NCI-H2029 treated with DMSO at 0.1 percent for 48 hours (cell line): ENCODE measurements at regions not wholly inside any gene's neighbourhood (a gene's known extent, or its start where the extent isn't known, plus 50 kb on each side); places are given as distances from the start of the nearest gene placed in this dataset.

Source experiments
- DNase-seq: peaks from one replicate; lab custom pipeline; 2025; lab: John Stamatoyannopoulos, UW

GRCh38 chr3:159170436-159171003, 368.7 kb downstream of the MFSD1 start:
- DNase-seq: no peak

GRCh38 chr3:159171333-159171732, 369.5 kb downstream of the MFSD1 start:
- DNase-seq: no peak

GRCh38 chr3:159172473-159172872, 370.6 kb downstream of the MFSD1 start:
- DNase-seq: no peak

DNA sequence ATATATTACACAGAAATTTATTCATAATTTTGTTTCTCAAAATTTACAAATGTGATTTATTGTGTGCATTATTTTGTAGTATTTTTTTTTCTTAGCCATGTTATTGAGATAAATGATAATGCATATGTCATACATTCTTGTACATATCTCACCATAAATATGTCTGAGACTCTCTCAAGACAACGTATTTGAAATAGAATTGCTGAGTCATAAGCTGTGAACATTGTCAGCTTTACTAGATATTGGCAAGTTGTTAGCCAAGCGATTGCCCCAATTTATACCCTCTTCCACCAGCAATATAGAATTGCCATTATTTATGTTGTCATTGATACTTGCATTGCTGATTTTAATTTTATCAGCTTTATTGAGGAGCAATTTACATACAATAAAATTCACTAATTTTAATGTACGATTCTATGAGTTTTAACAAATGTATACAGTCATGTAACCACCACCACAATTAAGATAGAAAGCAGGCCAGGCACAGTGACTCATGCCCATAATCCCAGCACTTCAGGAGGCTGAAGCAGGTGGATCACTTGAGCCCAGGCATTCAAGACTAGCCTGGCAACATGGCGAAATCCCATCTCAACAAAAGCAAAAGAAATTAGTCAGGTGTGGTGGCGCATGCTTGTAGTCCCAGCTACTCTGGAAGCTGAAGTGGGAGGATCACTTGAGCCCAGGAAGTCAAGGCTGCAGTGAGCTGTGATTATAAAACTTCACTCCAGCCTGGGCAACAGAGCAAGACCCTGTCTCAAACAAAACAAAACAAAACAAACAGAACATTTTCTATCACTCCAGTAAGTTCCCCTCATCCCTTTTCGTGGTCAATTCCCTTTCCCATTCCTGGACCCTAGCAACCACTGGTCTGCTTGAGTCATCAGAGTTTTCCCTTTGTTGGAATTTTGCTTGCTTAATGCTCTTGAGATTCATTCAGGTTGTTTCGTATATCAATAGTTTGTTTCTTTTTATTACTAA, 373.1 kb downstream of the MFSD1 start:
- DNase-seq: no peak

DNA sequence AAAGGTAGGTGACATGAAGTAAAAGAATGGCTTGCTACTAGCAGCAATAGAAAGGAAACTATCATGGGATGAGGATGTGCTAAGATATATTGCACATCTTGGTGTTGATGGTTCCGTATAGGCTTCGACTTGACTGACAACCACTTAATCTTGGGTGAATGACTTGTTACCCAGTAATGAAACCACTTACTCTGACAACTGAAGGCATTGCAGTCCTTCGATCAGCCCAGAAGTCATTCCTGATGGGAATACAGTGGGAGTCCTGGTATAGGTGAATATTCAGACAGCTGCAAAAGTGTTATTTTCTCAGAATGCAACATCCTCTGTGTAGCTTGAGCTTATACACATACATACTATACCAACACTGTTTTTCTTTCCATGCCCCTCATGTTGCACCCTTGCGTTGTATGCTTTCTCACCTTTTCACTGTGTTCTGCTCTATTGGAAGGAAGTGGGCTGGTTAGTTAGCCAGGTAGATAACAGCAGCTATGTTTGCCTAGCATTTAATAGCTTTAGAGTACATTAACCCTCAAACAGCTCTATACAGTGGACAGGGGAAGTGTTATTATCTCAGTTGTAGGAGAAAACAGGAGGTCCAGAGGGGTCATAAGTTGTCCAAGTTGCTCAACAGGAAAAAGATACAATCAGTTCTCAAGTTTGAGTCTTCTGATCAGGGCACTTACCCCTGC, 376.5 kb downstream of the MFSD1 start:
- DNase-seq: no peak

- DNase-seq: no peak
These were observed 381.1 kb downstream of the MFSD1 start for GRCh38 chr3:159182961-159183360.

DNA sequence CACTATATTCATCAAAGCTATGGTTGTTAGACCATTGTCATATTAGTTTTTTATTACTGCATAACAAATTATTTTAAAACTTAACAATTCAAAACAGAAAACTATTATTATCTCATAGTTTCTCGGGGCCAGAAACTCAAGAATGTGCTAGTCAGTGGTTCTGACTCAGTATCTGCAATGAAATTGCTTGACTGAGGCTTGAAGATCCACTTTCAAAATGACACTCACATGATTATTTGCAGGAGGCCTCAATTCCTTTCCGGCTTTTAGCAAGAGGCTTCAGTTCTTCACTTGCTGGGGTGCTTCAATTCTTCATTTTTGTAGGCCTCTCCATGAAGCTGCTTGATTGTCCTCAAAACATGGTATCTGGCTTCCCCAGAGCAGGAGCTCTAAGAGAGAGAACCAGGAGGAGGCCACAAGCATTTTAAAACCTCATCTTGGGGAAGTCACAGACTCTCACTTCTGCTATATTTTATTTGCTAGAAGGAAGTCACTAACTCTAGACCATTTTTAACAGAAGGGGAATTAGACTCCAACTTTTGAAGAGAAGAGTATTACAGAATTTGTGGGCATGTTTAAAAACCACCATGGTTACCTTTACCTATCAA, 383.7 kb downstream of the MFSD1 start:
- no peak for DNase-seq

GRCh38 chr3:159186581-159186980, 384.7 kb downstream of the MFSD1 start:
- no peak for DNase-seq

GRCh38 chr3:159187232-159187631, 385.4 kb downstream of the MFSD1 start:
- DNase-seq: no peak

DNA sequence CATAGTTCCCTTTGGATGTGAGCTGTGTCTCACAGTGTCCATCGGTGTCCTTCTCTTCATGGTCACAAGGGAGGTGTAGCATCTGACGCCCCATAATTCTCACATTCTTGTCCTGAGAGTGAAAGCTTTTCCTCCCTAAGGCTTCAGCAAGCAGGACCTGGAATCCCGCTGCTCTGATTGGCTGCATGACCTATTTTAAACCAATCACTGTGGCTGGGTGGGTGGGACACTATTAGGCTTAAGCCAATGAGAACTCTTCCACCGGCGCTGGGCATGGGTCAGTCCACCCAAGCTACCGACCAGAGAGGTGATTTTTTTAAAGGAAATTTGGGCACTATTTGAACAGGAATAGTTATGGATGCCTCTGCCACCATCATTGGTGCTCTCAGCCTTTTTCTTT, 385.9 kb downstream of the MFSD1 start:
- DNase-seq: no peak

DNA sequence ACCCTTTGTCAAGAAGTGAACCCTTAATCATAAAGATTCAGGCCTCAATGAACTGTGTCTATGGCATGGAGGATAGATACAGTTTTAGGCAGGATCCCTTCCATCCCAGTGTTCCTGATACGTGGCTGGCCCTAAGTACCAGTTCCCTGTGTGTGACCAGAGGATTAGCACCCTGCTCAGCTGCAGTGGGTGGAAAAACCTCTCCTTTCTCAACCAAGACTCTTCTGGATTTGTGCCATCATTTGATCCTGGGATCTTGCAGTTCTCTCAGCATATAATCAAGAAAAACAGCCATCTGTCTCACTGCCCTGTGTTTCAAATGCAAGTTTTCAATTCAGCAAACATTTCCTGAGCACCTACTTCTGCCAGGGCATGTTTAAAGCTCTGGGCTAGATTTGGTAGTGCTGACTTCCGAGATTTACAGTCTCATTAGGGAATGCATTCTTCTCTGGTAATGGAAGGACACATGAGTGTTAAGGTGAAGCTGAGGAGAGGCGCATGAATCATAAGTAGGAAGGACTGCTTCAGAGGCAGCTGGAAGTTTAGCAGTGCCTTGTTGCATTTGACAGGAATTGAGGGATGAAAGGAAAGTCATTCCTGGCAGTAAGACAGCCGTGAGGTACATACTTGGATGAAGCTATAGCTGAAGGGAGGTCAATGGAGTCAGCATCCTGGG, 388.3 kb downstream of the MFSD1 start:
- no peak for DNase-seq

DNA sequence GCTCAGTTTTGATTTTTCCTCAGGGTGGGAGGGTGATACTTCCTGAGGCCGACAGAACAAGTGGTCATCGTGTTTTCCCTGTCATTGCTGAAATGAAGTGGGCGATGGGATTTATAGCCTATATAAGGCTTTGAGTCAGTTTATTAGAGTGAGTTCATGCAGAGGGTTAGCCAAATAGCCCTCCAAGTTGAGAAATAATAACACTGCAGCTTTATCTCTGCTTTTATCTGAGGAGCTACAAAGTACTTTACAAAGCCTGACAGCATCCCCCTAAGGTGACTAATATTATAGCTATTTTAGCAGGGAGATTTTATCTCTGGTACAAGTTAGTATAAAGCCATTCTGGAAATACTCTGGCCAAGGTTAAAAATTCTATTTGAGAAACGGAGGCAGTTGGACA, 389.6 kb downstream of the MFSD1 start:
- DNase-seq: no peak

GRCh38 chr3:159196359-159196758, 394.5 kb downstream of the MFSD1 start:
- no peak for DNase-seq

DNA sequence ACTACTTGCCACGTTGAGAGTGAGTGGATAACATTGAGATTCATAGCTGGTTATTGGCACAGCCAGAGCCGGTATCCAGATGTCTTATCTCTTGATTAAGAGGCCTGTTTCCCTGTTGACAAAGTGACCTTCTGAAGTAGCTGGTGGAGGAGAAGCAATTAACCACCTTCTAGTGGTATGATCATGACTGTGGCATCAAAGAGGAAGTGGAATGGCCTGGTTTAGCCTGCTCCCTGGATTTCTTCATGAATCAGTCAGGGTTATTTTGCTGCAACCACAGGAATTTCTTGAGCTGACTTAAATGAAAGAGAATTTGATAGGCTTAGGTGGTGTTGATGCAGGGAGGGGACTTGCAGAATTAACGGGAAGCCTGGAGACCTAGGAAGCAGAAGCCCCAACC, 398.3 kb downstream of the MFSD1 start:
- DNase-seq: no peak

GRCh38 chr3:159208050-159208449, 406.2 kb downstream of the MFSD1 start:
- no peak for DNase-seq

DNA sequence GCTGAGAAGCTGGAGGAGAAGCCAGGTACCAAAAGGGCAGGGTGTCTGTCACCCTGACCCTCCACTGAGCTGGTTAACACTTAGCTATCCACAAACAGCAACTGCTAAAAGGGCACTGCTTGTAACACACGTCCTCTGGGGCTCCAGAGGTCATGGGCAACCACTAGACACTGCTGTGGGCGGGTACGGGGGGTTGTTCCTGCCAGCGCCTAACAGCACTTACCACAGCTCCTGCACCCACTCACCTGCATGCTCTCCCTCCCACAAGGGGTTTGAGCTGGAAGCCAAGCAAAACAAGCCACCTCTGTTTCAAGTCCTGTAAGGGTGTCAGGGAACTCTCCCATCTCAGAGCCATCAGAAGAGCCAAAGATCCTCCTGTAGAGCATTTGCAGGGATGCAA, 407.6 kb downstream of the MFSD1 start:
- no peak for DNase-seq

DNA sequence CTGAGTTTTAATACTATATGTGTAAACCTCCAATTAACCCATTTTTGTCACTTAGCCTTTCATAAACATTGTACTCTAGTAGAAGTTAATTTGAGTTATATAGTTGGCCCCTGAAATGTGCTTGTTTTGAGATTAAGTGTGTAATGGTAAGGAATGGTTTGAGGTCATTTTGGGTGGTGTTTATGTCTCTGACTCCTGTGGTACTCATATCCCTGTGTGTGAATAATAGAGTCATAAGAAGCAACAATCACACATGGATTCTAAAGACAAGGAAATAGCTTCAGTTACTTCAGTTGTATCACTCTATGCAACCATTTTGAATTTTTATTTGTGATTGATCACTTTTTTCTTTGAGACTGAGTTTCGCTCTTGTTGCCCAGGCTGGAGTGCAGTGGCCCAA, 408.5 kb downstream of the MFSD1 start:
- no peak for DNase-seq

DNA sequence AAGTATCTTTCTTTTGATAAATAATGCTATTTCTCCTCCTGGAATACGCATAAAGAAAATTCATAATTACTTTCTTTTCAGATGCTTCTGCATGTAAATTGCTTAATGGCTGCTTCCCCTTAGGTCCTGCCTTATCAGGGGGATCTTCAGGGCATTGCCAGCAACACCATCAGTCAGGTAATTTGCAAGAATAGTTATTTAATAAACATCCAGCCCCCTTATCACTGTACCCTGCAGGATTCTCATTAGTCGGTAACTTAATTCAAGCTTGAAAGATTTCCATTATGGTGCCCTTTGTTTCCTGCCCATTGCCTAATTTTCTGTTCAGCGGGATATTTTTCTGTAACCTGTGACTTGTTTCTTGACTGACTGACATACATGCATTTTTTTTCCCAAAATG, 414.5 kb downstream of the MFSD1 start:
- no peak for DNase-seq

GRCh38 chr3:159219231-159219630, 417.4 kb downstream of the MFSD1 start:
- no peak for DNase-seq

DNA sequence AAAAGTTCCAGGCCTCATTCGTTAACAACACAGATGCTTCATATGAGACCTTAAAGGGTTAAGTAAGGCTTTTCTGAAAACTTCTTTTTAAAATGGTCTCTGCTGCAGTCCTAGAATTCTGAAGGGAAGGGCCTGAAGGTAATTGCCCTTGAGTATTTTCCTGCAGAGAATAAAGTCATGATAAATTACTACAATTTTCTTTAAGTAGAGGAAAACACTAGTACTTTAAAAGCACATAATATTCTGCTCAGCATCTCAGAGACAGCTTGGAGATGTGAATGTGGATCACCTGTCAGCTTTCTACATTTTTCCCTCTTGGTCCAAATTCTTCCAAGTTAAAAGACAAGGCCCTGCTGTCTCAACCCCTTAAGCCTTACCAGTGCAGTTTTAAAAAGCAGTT, 419.5 kb downstream of the MFSD1 start:
- DNase-seq: no peak

- no peak for DNase-seq
These were observed 427.3 kb downstream of the MFSD1 start for GRCh38 chr3:159229116-159229680.

GRCh38 chr3:159232966-159233365, 431.1 kb downstream of the MFSD1 start:
- DNase-seq: no peak
